Small intestine (tissue), 7 donors: ENCODE measurements at regions not wholly inside any gene's neighbourhood (a gene's known extent, or its start where the extent isn't known, plus 50 kb on each side); places are given as distances from the start of the nearest gene placed in this dataset.

Experiments used
- DNase-seq, 2 donors: peaks; one replicate each; pipeline versions ENCODE4 v3.0.0 to v3.0.0-alpha.2; 2013
- FAIRE-seq: peaks from 2 replicates; lab custom pipeline; 2012; peaks lifted over from hg19 to GRCh38; lab: Jason Lieb, UNC
- H3K27ac ChIP-seq, 3 donors: one replicate each; pipeline ENCODE4 v1.5.1; 2013; ENCODE audit warnings: low read length in 2 of 3, mild to moderate bottlenecking in 2 of 3, control low read depth in 1 of 3, inconsistent platforms in 1 of 3, low read depth in 1 of 3, moderate library complexity in 1 of 3
- H3K27me3 ChIP-seq, 3 donors: one replicate each; pipeline ENCODE4 v1.6.1; 2013; ENCODE audit warnings: low read length in 3 of 3, inconsistent platforms in 1 of 3; ENCODE audit not compliant: control insufficient read depth in 3 of 3, insufficient read depth in 3 of 3
- H3K36me3 ChIP-seq, 3 donors: one replicate each; pipeline ENCODE4 v1.6.1; 2013; ENCODE audit warnings: low read length in 3 of 3, inconsistent platforms in 1 of 3, low read depth in 1 of 3, mild to moderate bottlenecking in 1 of 3, moderate library complexity in 1 of 3; ENCODE audit not compliant: control insufficient read depth in 3 of 3, insufficient read depth in 2 of 3
- H3K4me1 ChIP-seq, 3 donors: one replicate each; pipeline ENCODE4 v1.6.1; 2013; ENCODE audit warnings: low read length in 2 of 3, inconsistent platforms in 1 of 3, low read depth in 1 of 3, mild to moderate bottlenecking in 1 of 3, moderate library complexity in 1 of 3; ENCODE audit not compliant: control insufficient read depth in 3 of 3, insufficient read depth in 2 of 3
- H3K4me3 ChIP-seq, 3 donors: one replicate each; pipeline ENCODE4 v1.5.1; 2013; ENCODE audit warnings: low read length in 3 of 3, control low read depth in 1 of 3, inconsistent platforms in 1 of 3, low read depth in 1 of 3, mild to moderate bottlenecking in 1 of 3, moderate library complexity in 1 of 3
- H3K9me3 ChIP-seq, 2 donors: one replicate each; pipeline ENCODE4 v1.6.1; 2013; ENCODE audit warnings: low read depth in 1 of 2, low read length in 1 of 2; ENCODE audit not compliant: control insufficient read depth in 2 of 2, insufficient read depth in 1 of 2
- WGBS, 3 donors: extraction: QIAGEN DNeasy Blood & Tissue Kit; methylation state at CpG; one replicate each; pipeline ENCODE4 v1.1.7; 2013; 5-methylcytosine and 5-hydroxymethylcytosine counted together
- donor health status: healthy with polysubstance abuse.
- donor health status: control.
- donor health status: control.
- donor health status: Bipolar disorder and iron deficiency.
- donor health status: healthy.

- 31 to 57% (median 32%) methylated on average over 4 of the region's 4 CpGs for WGBS, 3 donors
- H3K36me3 ChIP-seq, result no peaks in the 10 kb centered on the region
Observed at GRCh38 chr3:31237887-31238286, 294.8 kb upstream of the STT3B start.

GRCh38 chr3:31240013-31240412 lies 292.7 kb upstream of the STT3B start:
- no peaks in the 10 kb centered on the region for H3K36me3 ChIP-seq
- H3K4me1 ChIP-seq, result no peaks in the 10 kb centered on the region
- WGBS, 3 donors, result 83 to 88% (median 84%) methylated on average over 5 of the region's 5 CpGs
- FAIRE-seq, result no peak
- no peak overlapping the region for H3K4me3 ChIP-seq
- H3K9me3 ChIP-seq, result no peaks in the 10 kb centered on the region
- no peak overlapping the region for H3K27ac ChIP-seq
- DNase-seq, result no peak
- no peaks in the 10 kb centered on the region for H3K27me3 ChIP-seq

More at GRCh38 chr3:31237887-31238286, 294.8 kb upstream of the STT3B start:
- H3K27me3 ChIP-seq, result no peaks in the 10 kb centered on the region
- DNase-seq (no peak), FAIRE-seq (no peak)
- H3K4me1 ChIP-seq, result no peaks in the 10 kb centered on the region
- no peak overlapping the region for H3K27ac ChIP-seq
- no peak overlapping the region for H3K4me3 ChIP-seq
- H3K9me3 ChIP-seq, result no peaks in the 10 kb centered on the region

- Histone ChIP-seq H3K9me3 (no peaks in the 10 kb centered on the region), H3K27ac (no peak overlapping the region), H3K4me3 (no peak overlapping the region), H3K27me3 (no peaks in the 10 kb centered on the region), H3K4me1 (no peaks in the 10 kb centered on the region), H3K36me3 (no peaks in the 10 kb centered on the region)
- no peak for DNase-seq
- FAIRE-seq, result no peak
- WGBS, 3 donors, result 50 to 65% (median 60%) methylated on average over 1 of the region's 1 CpG
Observed at GRCh38 chr3:31240466-31240865, 292.3 kb upstream of the STT3B start.

GRCh38 chr3:31240874-31241273 lies 291.9 kb upstream of the STT3B start:
- FAIRE-seq (no peak), DNase-seq (no peak)
- WGBS, 3 donors, result 33 to 64% (median 55%) methylated on average over 1 of the region's 1 CpG
- no peak overlapping the region for H3K4me3 ChIP-seq
- H3K27ac ChIP-seq, result no peak overlapping the region
- H3K9me3 ChIP-seq, result no peaks in the 10 kb centered on the region
- H3K27me3 ChIP-seq, result no peaks in the 10 kb centered on the region
- H3K4me1 ChIP-seq, result no peaks in the 10 kb centered on the region
- H3K36me3 ChIP-seq, result no peaks in the 10 kb centered on the region

DNA sequence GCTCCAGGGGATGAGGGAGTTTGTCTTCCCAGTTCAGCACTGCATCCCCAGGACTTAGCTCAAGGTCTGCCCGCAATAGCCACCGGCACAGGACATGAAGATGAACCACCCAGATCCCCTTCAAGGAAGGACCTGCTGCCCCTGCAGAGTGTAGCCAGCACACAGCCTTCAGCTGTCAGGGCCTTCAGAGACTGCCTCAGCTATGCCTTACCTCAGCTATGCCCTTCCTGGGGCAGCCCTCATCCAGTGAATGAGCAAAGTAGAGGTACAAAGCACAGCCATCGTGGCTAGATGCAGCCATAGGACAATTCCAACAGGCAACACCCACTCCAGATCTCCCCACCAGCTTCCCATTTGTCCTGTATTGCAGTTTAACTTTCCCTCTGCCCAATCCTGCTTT lies 291.2 kb upstream of the STT3B start:
- Histone ChIP-seq H3K4me1 (no peaks in the 10 kb centered on the region), H3K27ac (no peak overlapping the region), H3K4me3 (no peak overlapping the region), H3K9me3 (no peaks in the 10 kb centered on the region), H3K36me3 (no peaks in the 10 kb centered on the region), H3K27me3 (no peaks in the 10 kb centered on the region)
- FAIRE-seq (no peak), DNase-seq (no peak)
- 86 to 90% (median 88%) methylated on average over 3 of the region's 3 CpGs for WGBS, 3 donors

DNA sequence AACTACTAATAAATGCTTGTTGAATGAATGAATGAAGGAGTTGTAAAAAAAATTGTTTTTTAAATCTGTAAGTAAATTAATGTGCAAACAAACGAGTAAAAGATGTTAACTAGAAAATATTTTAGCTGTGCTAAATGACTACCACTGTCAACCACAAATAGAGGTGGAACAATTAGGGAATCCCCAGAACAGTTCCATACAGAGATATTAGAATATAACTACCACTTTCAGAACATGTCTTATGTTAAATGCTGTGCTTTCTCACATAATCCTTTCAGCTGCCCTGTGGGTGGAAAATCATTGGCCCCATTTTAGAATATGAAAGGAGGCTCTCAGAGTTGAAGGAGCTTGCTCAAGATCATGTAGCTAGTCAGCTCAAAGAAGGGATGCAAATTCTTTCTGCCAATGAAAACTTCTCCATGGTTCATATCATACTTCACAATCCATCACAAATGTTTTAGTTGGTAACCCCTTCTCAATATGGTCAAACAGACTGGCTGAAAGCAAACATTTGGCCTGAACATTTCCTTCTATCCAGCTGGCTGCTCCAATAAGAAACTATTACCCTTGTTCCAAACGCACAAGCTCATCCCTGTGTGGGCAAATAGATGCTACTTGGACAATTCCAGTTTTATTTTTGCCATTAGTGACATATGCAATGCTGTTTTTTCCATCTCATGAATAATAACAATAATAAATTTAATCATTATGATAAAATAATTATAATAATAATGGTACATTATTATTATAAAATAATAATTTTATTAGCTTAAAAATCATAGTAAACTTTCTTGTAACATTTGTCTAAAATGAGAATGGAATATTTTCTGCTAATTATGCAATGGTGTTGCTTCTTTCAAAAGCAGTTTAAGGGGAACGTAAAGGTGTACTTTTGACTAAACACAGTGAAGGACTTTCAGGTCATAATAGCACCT lies 290.4 kb upstream of the STT3B start:
- H3K27me3 ChIP-seq, result no peaks in the 10 kb centered on the region
- H3K9me3 ChIP-seq, result no peaks in the 10 kb centered on the region
- H3K36me3 ChIP-seq, result no peaks in the 10 kb centered on the region
- H3K27ac ChIP-seq, result no peak overlapping the region
- 74 to 82% (median 79%) methylated on average over 3 of the region's 3 CpGs for WGBS, 3 donors
- H3K4me3 ChIP-seq, result no peak overlapping the region
- DNase-seq, result no peak
- no peak for FAIRE-seq
- H3K4me1 ChIP-seq, result no peaks in the 10 kb centered on the region

- Histone ChIP-seq H3K27ac (no peak overlapping the region), H3K4me3 (no peak overlapping the region), H3K36me3 (no peaks in the 10 kb centered on the region), H3K9me3 (no peaks in the 10 kb centered on the region), H3K27me3 (no peaks in the 10 kb centered on the region), H3K4me1 (no peaks in the 10 kb centered on the region)
- WGBS, 3 donors, result 77 to 88% (median 86%) methylated on average over 6 of the region's 6 CpGs
- DNase-seq (no peak), FAIRE-seq (no peak)
Observed at GRCh38 chr3:31244929-31245817, 287.6 kb upstream of the STT3B start.

GRCh38 chr3:31246293-31247062 lies 286.2 kb upstream of the STT3B start:
- Histone ChIP-seq H3K9me3 (no peaks in the 10 kb centered on the region), H3K36me3 (no peaks in the 10 kb centered on the region), H3K4me1 (no peaks in the 10 kb centered on the region), H3K4me3 (no peak overlapping the region), H3K27ac (no peak overlapping the region), H3K27me3 (no peaks in the 10 kb centered on the region)
- FAIRE-seq (no peak), DNase-seq (no peak)
- 72 to 86% (median 76%) methylated on average over 2 of the region's 2 CpGs for WGBS, 3 donors
